ENCODE measurements at regions not wholly inside any gene's neighbourhood (a gene's known extent, or its start where the extent isn't known, plus 50 kb on each side); places are given as distances from the start of the nearest gene placed in this dataset.

DNA sequence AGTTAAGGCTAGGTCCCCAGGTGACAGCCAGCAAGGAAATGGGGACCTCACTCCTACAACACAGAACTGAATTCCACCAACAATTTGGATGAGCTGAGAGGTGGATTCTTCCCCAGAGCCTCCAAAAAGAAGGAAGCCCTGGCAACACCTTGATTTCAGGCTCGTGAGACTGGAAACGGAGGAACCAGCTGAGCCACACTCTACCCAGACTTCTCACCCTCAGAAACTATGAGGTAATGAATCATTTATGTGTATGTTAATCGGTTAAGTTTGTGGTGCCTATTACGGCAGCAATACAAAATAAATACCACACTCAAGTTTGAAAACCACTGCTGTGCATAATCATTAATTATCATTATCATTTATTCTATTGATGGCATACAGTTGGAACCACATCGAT lies 532.4 kb upstream of the ANKRD30A start:
- no peak overlapping the region for H3K27ac ChIP-seq (ENCODE audit: low read depth in 1 of 2, low read length in 2 of 2)
- no peaks in the 10 kb centered on the region for H3K36me3 ChIP-seq (replicated peaks in 1 of 2; ENCODE audit: control insufficient read depth in 1 of 2, insufficient read depth in 2 of 2, low read length in 2 of 2)
- Mint-ChIP-seq H3K36me3 (no peaks in the 10 kb centered on the region), H3K27me3 (ENCODE audit: low read depth in 3 of 3) (peaks cover 0 to 2% (median 0%) of the 10 kb centered on the region in 3 donors), H3K27ac (no peak overlapping the region), H3K4me1 (no peaks in the 10 kb centered on the region), H3K9me3 (peaks cover 2 to 5% (median 3%) of the 10 kb centered on the region in 7 donors), H3K4me3 (no peak overlapping the region)
- no peak for TF ChIP-seq CTCF (IDR thresholded peaks at IDR 0.05)
- intact Hi-C loops (cut with micrococcal nuclease), result no loop called here
- no peaks in the 10 kb centered on the region for H3K4me1 ChIP-seq (ENCODE audit: control insufficient read depth in 1 of 2, insufficient read depth in 2 of 2, low read length in 2 of 2)
- peaks cover 0 to 4% of the 10 kb centered on the region in 2 donors for H3K9me3 ChIP-seq (replicated peaks in 1 of 2; ENCODE audit: control insufficient read depth in 1 of 2, insufficient read depth in 1 of 2, low read length in 2 of 2)
- no peak overlapping the region for H3K9ac ChIP-seq (ENCODE audit: insufficient read depth, low read length, poor library complexity, severe bottlenecking)
- no peaks in the 10 kb centered on the region for H3K79me2 ChIP-seq (ENCODE audit: insufficient read depth, low read length)
- no CpG with 5 or more reads among the region's 5 CpGs for WGBS (ENCODE audit: insufficient coverage)
- H3K4me3 ChIP-seq (replicated peaks in 1 of 3; ENCODE audit: low read depth in 2 of 3, low read length in 3 of 3), result no peak overlapping the region
- no peak overlapping the region for H2AFZ ChIP-seq (ENCODE audit: insufficient read depth, low read depth, low read length, poor library complexity, severe bottlenecking)
- H3K4me2 ChIP-seq (replicated peaks; ENCODE audit: extremely low read depth, low read length, poor library complexity, severe bottlenecking), result no peak overlapping the region
- no peak for DNase-seq
- H4K20me1 ChIP-seq (ENCODE audit: insufficient read depth, low read length), result no peaks in the 10 kb centered on the region
- H3K27me3 ChIP-seq (ENCODE audit: control insufficient read depth in 2 of 2, insufficient read depth in 2 of 2, low read length in 2 of 2), result no peaks in the 10 kb centered on the region

DNA sequence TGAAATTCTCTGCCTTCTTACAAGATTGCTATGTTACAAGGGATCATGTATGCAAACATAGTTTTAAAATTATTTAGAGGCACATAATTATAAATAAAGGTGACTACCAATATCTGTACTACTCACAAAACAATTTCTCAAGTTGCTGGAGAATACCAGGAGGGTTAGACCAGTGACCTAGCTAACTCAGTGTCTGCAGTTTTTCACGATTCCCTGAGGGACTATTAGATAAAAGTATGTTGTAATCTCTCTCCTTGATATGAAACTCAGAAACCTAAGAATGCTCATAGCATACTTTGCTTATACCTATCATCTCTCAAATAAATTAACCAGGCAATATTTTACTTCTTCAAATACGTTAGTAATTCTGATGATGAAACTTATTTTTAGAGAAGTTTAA lies 534.0 kb upstream of the ANKRD30A start:
- Mint-ChIP-seq H3K9me3 (peaks cover under 1 to 15% (median 6%) of the 10 kb centered on the region in 7 donors), H3K4me1 (no peaks in the 10 kb centered on the region), H3K36me3 (no peaks in the 10 kb centered on the region), H3K4me3 (no peak overlapping the region), H3K27me3 (ENCODE audit: low read depth in 3 of 3) (peaks cover 0 to 2% (median 2%) of the 10 kb centered on the region in 3 donors), H3K27ac (no peak overlapping the region)
- Histone ChIP-seq H3K9me3 (replicated peaks in 1 of 2; ENCODE audit: control insufficient read depth in 1 of 2, insufficient read depth in 1 of 2, low read length in 2 of 2) (peaks cover 4 to 12% of the 10 kb centered on the region in 2 donors), H3K4me2 (replicated peaks; ENCODE audit: extremely low read depth, low read length, poor library complexity, severe bottlenecking) (no peak overlapping the region), H2AFZ (ENCODE audit: insufficient read depth, low read depth, low read length, poor library complexity, severe bottlenecking) (no peak overlapping the region), H3K79me2 (ENCODE audit: insufficient read depth, low read length) (no peaks in the 10 kb centered on the region), H3K36me3 (replicated peaks in 1 of 2; ENCODE audit: control insufficient read depth in 1 of 2, insufficient read depth in 2 of 2, low read length in 2 of 2) (no peaks in the 10 kb centered on the region), H3K4me3 (replicated peaks in 1 of 3; ENCODE audit: low read depth in 2 of 3, low read length in 3 of 3) (no peak overlapping the region), H4K20me1 (ENCODE audit: insufficient read depth, low read length) (no peaks in the 10 kb centered on the region), H3K27me3 (ENCODE audit: control insufficient read depth in 2 of 2, insufficient read depth in 2 of 2, low read length in 2 of 2) (no peaks in the 10 kb centered on the region), H3K27ac (ENCODE audit: low read depth in 1 of 2, low read length in 2 of 2) (no peak overlapping the region), H3K4me1 (ENCODE audit: control insufficient read depth in 1 of 2, insufficient read depth in 2 of 2, low read length in 2 of 2) (no peaks in the 10 kb centered on the region), H3K9ac (ENCODE audit: insufficient read depth, low read length, poor library complexity, severe bottlenecking) (no peak overlapping the region)
- intact Hi-C loops (cut with micrococcal nuclease), result no loop called here
- no CpG with 5 or more reads among the region's 2 CpGs for WGBS (ENCODE audit: insufficient coverage)
- DNase-seq, result no peak
- no peak for TF ChIP-seq CTCF (IDR thresholded peaks at IDR 0.05)
